GM12878 (cell line): ENCODE measurements at regions not wholly inside any gene's neighbourhood (a gene's known extent, or its start where the extent isn't known, plus 50 kb on each side); places are given as distances from the start of the nearest gene placed in this dataset.

ENCODE experiments used
- ATAC-seq: fragments of 200-7000 bp; cut with Tn5 transposase; 3 replicates; pipeline ENCODE4 v1.9.1; 2020; ENCODE audit warnings: mild to moderate bottlenecking, moderate library complexity
- BruUV-seq: library from RNA; stranded (reverse); fragments of 400-500 nt; replicated peaks from 2 replicates; lab custom pipeline; 2021; lab: Mats Ljungman, UMichigan
- CTCF ChIA-PET: fragments of 300-600 bp; sonication (Branson Sonifier 250); formaldehyde crosslinking; extraction: SDS; loops from one replicate; lab custom pipeline; 2021; ENCODE audit warnings: inconsistent platforms; lab: Yijun Ruan, JAX
- POLR2A ChIA-PET: fragments of 350-600 bp; formaldehyde crosslinking; extraction: SDS; loops from one replicate; lab custom pipeline; 2021; ENCODE audit warnings: inconsistent platforms; lab: Charles Lee
- RAD21 ChIA-PET: fragments of 300-600 bp; sonication (Branson Sonifier 250); formaldehyde crosslinking; loops from one replicate; lab custom pipeline; 2023; ENCODE audit warnings: antibody characterized with exemption; ENCODE audit not compliant: unreplicated experiment; lab: Charles Lee
- SMC1A ChIA-PET: fragments of 300-600 bp; sonication (Branson Sonifier 250); formaldehyde crosslinking; loops from one replicate; lab custom pipeline; 2023; ENCODE audit not compliant: unreplicated experiment, uncharacterized antibody; lab: Charles Lee
- DNase-seq: peaks from one replicate; pipeline ENCODE4 v3.0.0-alpha.2; 2011; ENCODE audit warnings: low read depth, low spot score
- FAIRE-seq: peaks from 3 replicates; lab custom pipeline; 2011; peaks lifted over from hg19 to GRCh38; lab: Jason Lieb, UNC
- H2AFZ ChIP-seq: 2 replicates; pipeline ENCODE4 v1.6.0; 2011; ENCODE audit warnings: low read depth, low read length, control low read depth; ENCODE audit not compliant: control insufficient read depth
- H3K27ac ChIP-seq: 2 replicates; pipeline ENCODE4 v1.5.1; 2011; ENCODE audit warnings: control low read depth; ENCODE audit not compliant: control insufficient read depth, insufficient read depth
- H3K27me3 ChIP-seq, 2 experiments: replicated peaks in 1 of 2; 2 replicates each; pipeline versions ENCODE4 v1.6.0 to v1.6.1; 2011; ENCODE audit warnings: low read length in 1 of 2; ENCODE audit not compliant: control insufficient read depth in 2 of 2, insufficient read depth in 2 of 2
- H3K36me3 ChIP-seq, 2 experiments: 2 replicates each; pipeline ENCODE4 v1.5.1; 2011; ENCODE audit warnings: low read length in 1 of 2; ENCODE audit not compliant: control insufficient read depth in 2 of 2, insufficient read depth in 2 of 2
- H3K4me1 ChIP-seq: 2 replicates; pipeline ENCODE4 v1.6.1; 2011; ENCODE audit warnings: mild to moderate bottlenecking, low read length, moderate library complexity, mixed read lengths; ENCODE audit not compliant: control insufficient read depth, insufficient read depth
- H3K4me2 ChIP-seq: 2 replicates; pipeline ENCODE4 v1.6.0; 2011; ENCODE audit warnings: control low read depth; ENCODE audit not compliant: control insufficient read depth, insufficient read depth
- H3K4me3 ChIP-seq: fragments of 200-600 bp; sonication (generic); 2 replicates; pipeline ENCODE4 v1.5.1; 2016
- H3K79me2 ChIP-seq: 2 replicates; pipeline ENCODE4 v1.6.0; 2011; ENCODE audit warnings: low read length; ENCODE audit not compliant: control insufficient read depth, insufficient read depth
- H3K9ac ChIP-seq: 2 replicates; pipeline ENCODE4 v1.8.0; 2011; ENCODE audit warnings: low read length, control low read depth, mixed read lengths; ENCODE audit not compliant: control insufficient read depth, insufficient read depth
- H3K9me3 ChIP-seq: replicated peaks from 3 replicates; pipeline ENCODE4 v1.5.1; 2011; ENCODE audit warnings: mild to moderate bottlenecking, low read length; ENCODE audit not compliant: control insufficient read depth, insufficient read depth
- H4K20me1 ChIP-seq: 2 replicates; pipeline ENCODE4 v1.6.0; 2011; ENCODE audit not compliant: control insufficient read depth, insufficient read depth
- PKNOX1 ChIP-seq: fragments of 450-650 bp; IDR thresholded peaks from 2 replicates; pipeline ENCODE4 v1.6.1; 2016; ENCODE audit warnings: mild to moderate bottlenecking
- POU2F2 ChIP-seq: IDR thresholded peaks from 3 replicates; pipeline ENCODE4 v1.6.1; 2011; ENCODE audit warnings: low read depth, mild to moderate bottlenecking, low read length, borderline replicate concordance
- WGBS: methylation state at CpG from one replicate; pipeline ENCODE4 v1.1.6; 2016; ENCODE audit warnings: low lambda C conversion rate; ENCODE audit not compliant: insufficient replicate concordance, insufficient coverage; ENCODE audit errors: missing lambda C conversion rate; 5-methylcytosine and 5-hydroxymethylcytosine counted together
- in situ Hi-C: fragments of 300-500 bp; cut with MboI; formaldehyde crosslinking; loops from 9 replicates; pipeline ENCODE4 v1.14.3; 2018; ENCODE audit warnings: mixed read lengths
- intact Hi-C: fragments of 100-400 bp; cut with micrococcal nuclease; formaldehyde crosslinking; loops from one replicate; pipeline ENCODE4 v1.14.2; 2022; ENCODE audit not compliant: unreplicated experiment

GRCh38 chr2:45303417-45304202 is 294.4 kb upstream of the SIX2 start:
- TF ChIP-seq POU2F2: no peak
- TF ChIP-seq PKNOX1: peak; percentile 62
- in situ Hi-C loops (no loop called here), intact Hi-C loops (no loop called here)
- no peak overlapping the region for H3K9ac ChIP-seq
- FAIRE-seq (no peak), DNase-seq (no peak), ATAC-seq (no peak)
- H3K4me2 ChIP-seq: no peak overlapping the region
- ChIA-PET SMC1A (no interaction called here), CTCF (interaction anchor here (0.6 to 1.5 kb wide), 2 partner anchors 136 to 318 kb away, joined by 3 read pairs; no protein-coding TSS in a partner anchor), RAD21 (no interaction called here), POLR2A (no interaction called here)
- no TSS peak for BruUV-seq
- no peaks in the 10 kb centered on the region; the same call in 2 of the 3 replicates for H3K9me3 ChIP-seq
- no peak overlapping the region for H3K4me3 ChIP-seq
- WGBS: 17% methylated on average over 5 of the region's 5 CpGs
- H3K27me3 ChIP-seq: peaks cover 0 to 1% of the 10 kb centered on the region in 2 experiments; a peak in 2 of 4 replicates
- H3K36me3 ChIP-seq: no peaks in the 10 kb centered on the region
- no peak overlapping the region for H3K27ac ChIP-seq
- H3K79me2 ChIP-seq: no peaks in the 10 kb centered on the region
- no peaks in the 10 kb centered on the region for H3K4me1 ChIP-seq
- H4K20me1 ChIP-seq: no peaks in the 10 kb centered on the region
- no peak overlapping the region for H2AFZ ChIP-seq
